ENCODE measurements at regions not wholly inside any gene's neighbourhood (a gene's known extent, or its start where the extent isn't known, plus 50 kb on each side); places are given as distances from the start of the nearest gene placed in this dataset.
"Not testable (repeated sequence)": the region's sequence is repeated elsewhere in the genome, so short reads cannot be mapped to it uniquely, and the experiment has no call there.

DNA sequence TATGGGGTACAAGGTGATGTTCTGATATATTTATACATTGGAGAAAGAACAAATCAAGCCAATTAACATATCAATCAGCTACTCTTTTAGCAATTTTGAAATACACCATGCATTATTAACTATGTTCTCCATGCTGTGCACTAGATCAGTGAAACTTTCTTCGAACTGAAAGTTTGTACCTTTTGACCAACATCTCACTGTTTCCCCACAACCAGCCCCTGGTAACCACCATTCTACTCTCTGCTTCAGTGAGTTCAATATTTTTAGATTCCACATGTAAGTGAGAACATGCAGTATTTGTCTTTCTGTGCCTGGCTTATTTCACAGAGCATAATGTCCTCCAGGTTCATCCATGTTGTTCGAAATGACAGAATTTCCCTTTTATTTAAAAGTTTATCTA lies 246.1 kb upstream of the VCX start:
- Histone ChIP-seq H3K4me3 (ENCODE audit: low read depth in 1 of 2, low read length in 2 of 2) (no peak overlapping the region), H3K27ac (ENCODE audit: low read depth, low read length) (no peak overlapping the region), H3K36me3 (ENCODE audit: control insufficient read depth in 1 of 2, insufficient read depth in 2 of 2, low read length in 2 of 2) (no peaks in the 10 kb centered on the region), H3K27me3 (ENCODE audit: control insufficient read depth in 1 of 2, insufficient read depth in 2 of 2, low read length in 2 of 2) (no peaks in the 10 kb centered on the region), H3K9ac (ENCODE audit: low read depth in 1 of 2, low read length in 2 of 2) (no peak overlapping the region), H3K4me1 (ENCODE audit: control insufficient read depth in 1 of 2, insufficient read depth in 2 of 2, low read length in 2 of 2) (no peaks in the 10 kb centered on the region), H3K9me3 (ENCODE audit: control insufficient read depth in 1 of 2, low read length in 2 of 2) (no peaks in the 10 kb centered on the region)

DNA sequence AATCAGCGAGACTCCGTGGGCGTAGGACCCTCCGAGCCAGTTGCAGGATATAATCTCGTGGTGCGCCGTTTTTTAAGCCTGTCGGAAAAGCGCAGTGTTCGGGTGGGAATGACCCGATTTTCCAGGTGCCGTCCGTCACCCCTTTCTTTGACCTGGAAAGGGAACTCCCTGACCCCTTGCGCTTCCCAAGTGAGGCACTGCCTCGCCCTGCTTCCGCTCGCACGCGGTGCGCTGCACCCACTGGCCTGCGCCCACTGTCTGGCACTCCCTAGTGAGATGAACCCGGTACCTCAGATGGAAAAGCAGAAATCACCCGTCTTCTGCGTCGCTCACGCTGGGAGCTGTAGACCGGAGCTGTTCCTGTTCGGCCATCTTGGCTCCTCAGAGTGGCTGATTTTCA lies 249.6 kb upstream of the VCX start:
- H3K27me3 ChIP-seq (ENCODE audit: control insufficient read depth in 1 of 2, insufficient read depth in 2 of 2, low read length in 2 of 2); H3K9me3 ChIP-seq (ENCODE audit: control insufficient read depth in 1 of 2, low read length in 2 of 2); H3K4me1 ChIP-seq (ENCODE audit: control insufficient read depth in 1 of 2, insufficient read depth in 2 of 2, low read length in 2 of 2); H3K36me3 ChIP-seq (ENCODE audit: control insufficient read depth in 1 of 2, insufficient read depth in 2 of 2, low read length in 2 of 2); H3K4me3 ChIP-seq (ENCODE audit: low read depth in 1 of 2, low read length in 2 of 2); H3K27ac ChIP-seq (ENCODE audit: low read depth, low read length); H3K9ac ChIP-seq (ENCODE audit: low read depth in 1 of 2, low read length in 2 of 2): not testable (repeated sequence)

DNA sequence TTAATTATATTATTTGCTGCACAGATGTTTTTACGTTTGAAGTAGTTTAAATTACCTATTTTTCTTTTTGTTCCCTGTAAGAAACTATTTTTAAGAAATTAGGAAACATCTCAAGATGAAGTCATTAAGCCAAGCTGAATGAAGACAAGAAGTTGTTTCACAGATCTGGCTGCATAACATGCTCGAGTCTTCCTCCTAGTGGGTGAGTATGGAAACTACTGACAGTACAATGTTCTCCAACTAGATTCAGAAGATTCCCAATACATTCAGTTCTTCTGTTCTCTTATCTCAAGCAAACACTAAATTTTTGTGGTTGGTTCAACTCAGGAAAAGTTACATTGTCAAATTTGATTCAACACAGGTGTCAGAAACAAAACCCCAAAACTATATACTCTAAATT lies 256.8 kb upstream of the VCX start:
- Histone ChIP-seq H3K9me3 (ENCODE audit: control insufficient read depth in 1 of 2, low read length in 2 of 2) (no peaks in the 10 kb centered on the region), H3K9ac (ENCODE audit: low read depth in 1 of 2, low read length in 2 of 2) (no peak overlapping the region), H3K4me1 (ENCODE audit: control insufficient read depth in 1 of 2, insufficient read depth in 2 of 2, low read length in 2 of 2) (no peaks in the 10 kb centered on the region), H3K27ac (ENCODE audit: low read depth, low read length) (no peak overlapping the region), H3K27me3 (ENCODE audit: control insufficient read depth in 1 of 2, insufficient read depth in 2 of 2, low read length in 2 of 2) (no peaks in the 10 kb centered on the region), H3K36me3 (ENCODE audit: control insufficient read depth in 1 of 2, insufficient read depth in 2 of 2, low read length in 2 of 2) (no peaks in the 10 kb centered on the region), H3K4me3 (ENCODE audit: low read depth in 1 of 2, low read length in 2 of 2) (no peak overlapping the region)

DNA sequence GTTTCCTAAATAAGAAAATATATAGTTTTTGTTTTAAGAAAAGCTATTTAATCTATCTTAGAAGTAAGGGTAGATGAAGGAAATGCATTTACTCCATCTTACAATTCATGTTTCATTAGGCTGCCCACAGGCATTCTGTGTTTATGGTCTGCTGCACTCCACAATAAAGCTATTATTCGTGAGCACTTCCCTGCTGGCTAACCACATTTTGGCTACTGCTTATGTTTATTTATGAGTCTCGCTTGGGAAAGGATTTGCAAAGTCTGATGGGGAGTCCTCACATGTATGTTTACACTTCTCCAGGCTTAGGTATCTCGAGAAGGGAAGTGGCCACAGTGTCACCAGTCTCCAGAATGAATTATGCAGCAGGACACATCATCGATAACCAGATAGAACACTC lies 260.8 kb upstream of the VCX start:
- H3K4me1 ChIP-seq (ENCODE audit: control insufficient read depth in 1 of 2, insufficient read depth in 2 of 2, low read length in 2 of 2) = no peaks in the 10 kb centered on the region
- no peaks in the 10 kb centered on the region for H3K36me3 ChIP-seq (ENCODE audit: control insufficient read depth in 1 of 2, insufficient read depth in 2 of 2, low read length in 2 of 2)
- H3K27me3 ChIP-seq (ENCODE audit: control insufficient read depth in 1 of 2, insufficient read depth in 2 of 2, low read length in 2 of 2) = no peaks in the 10 kb centered on the region
- no peaks in the 10 kb centered on the region for H3K9me3 ChIP-seq (ENCODE audit: control insufficient read depth in 1 of 2, low read length in 2 of 2)
- no peak overlapping the region for H3K4me3 ChIP-seq (ENCODE audit: low read depth in 1 of 2, low read length in 2 of 2)
- H3K9ac ChIP-seq (ENCODE audit: low read depth in 1 of 2, low read length in 2 of 2) = no peak overlapping the region
- H3K27ac ChIP-seq (ENCODE audit: low read depth, low read length) = no peak overlapping the region

DNA sequence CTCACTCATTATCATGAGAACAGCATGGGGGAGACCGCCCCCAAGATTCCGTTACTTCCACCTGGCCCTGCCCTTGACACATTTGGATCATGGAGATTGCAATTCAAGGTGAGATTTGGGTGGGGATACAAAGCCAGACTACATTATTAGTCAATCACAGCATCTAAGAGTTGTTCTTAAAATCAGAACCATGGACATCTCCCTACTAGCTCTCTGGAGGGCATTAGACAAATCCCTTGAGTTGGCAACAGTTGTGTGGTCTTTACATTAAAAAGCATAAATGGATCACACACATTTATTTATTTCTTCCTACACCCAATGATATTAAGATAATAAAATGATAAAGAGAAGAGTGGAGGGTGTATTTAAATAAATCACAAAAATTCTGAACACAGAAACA lies 262.8 kb upstream of the VCX start:
- Histone ChIP-seq H3K4me1 (ENCODE audit: control insufficient read depth in 1 of 2, insufficient read depth in 2 of 2, low read length in 2 of 2) (no peaks in the 10 kb centered on the region), H3K36me3 (ENCODE audit: control insufficient read depth in 1 of 2, insufficient read depth in 2 of 2, low read length in 2 of 2) (no peaks in the 10 kb centered on the region), H3K9me3 (ENCODE audit: control insufficient read depth in 1 of 2, low read length in 2 of 2) (no peaks in the 10 kb centered on the region), H3K4me3 (ENCODE audit: low read depth in 1 of 2, low read length in 2 of 2) (no peak overlapping the region), H3K27ac (ENCODE audit: low read depth, low read length) (no peak overlapping the region), H3K27me3 (ENCODE audit: control insufficient read depth in 1 of 2, insufficient read depth in 2 of 2, low read length in 2 of 2) (no peaks in the 10 kb centered on the region), H3K9ac (ENCODE audit: low read depth in 1 of 2, low read length in 2 of 2) (no peak overlapping the region)

DNA sequence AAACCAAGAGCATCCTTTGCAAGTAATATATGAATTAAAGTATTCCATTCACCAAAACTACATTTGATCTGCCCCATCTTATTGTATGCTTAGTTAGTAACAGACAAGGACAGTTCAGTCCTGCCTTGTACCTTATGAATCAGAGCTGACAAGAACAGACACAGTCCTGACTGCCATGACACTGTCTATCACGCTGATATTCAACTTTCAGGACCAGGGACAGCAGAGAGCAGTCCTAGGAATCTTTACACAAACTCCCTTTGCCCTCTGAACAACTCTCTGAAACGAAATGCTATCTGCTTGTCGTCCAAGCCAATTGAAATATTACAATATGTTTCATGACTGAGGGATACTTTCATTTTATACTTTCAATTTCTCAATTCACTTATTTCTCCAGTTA lies 268.6 kb upstream of the VCX start:
- Histone ChIP-seq H3K9me3 (ENCODE audit: control insufficient read depth in 1 of 2, low read length in 2 of 2) (no peaks in the 10 kb centered on the region), H3K4me1 (ENCODE audit: control insufficient read depth in 1 of 2, insufficient read depth in 2 of 2, low read length in 2 of 2) (no peaks in the 10 kb centered on the region), H3K27me3 (ENCODE audit: control insufficient read depth in 1 of 2, insufficient read depth in 2 of 2, low read length in 2 of 2) (no peaks in the 10 kb centered on the region), H3K4me3 (ENCODE audit: low read depth in 1 of 2, low read length in 2 of 2) (no peak overlapping the region), H3K27ac (ENCODE audit: low read depth, low read length) (no peak overlapping the region), H3K9ac (ENCODE audit: low read depth in 1 of 2, low read length in 2 of 2) (no peak overlapping the region), H3K36me3 (ENCODE audit: control insufficient read depth in 1 of 2, insufficient read depth in 2 of 2, low read length in 2 of 2) (no peaks in the 10 kb centered on the region)

DNA sequence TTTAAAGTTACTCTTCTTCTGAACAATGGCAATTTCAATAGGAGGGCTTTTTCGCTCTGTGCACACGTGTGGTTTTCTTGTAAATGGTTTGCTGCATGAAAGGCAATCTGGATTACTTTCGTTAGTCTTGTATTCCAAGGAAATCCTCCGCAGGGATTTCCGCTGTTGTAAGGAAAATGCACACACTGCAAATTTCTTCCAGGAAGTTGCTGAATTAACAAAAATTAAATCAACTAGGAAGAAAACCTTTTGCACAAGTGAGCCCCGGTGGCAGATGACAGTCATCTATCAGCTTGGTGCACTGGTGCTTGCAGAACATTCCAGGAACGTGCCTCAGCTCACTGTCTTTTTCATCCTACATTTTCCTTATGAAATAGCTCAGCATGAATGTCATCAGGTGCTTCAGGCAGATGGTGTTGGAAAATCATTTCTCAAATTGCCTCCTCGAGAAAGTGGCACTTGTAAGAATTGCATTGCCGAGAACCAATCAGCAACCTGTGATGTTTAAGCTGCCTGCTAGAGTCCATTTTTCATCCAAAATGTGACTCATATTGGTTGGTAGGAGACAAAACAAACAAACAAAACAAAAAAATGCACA lies 272.4 kb upstream of the VCX start:
- Histone ChIP-seq H3K27ac (ENCODE audit: low read depth, low read length) (no peak overlapping the region), H3K4me1 (ENCODE audit: control insufficient read depth in 1 of 2, insufficient read depth in 2 of 2, low read length in 2 of 2) (no peaks in the 10 kb centered on the region), H3K9ac (ENCODE audit: low read depth in 1 of 2, low read length in 2 of 2) (no peak overlapping the region)

DNA sequence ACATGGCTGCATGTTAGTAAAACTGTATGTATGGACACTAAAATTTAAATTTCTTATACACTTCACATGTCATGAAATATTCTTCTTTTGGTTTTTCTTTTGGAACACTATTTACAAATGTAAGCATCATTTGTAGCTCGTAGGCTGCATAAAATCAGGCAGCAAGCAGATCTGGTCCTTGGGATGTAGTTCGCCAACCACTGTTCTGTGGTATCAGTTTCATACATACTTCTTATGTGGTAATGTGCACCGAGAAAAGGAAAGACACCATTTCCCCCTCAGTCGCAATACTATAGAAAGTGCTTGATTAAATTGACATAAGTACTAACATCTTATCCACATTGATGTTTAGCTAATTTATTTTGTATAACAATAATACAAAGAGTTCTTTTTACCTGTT lies 274.4 kb upstream of the VCX start:
- Histone ChIP-seq H3K9me3 (ENCODE audit: control insufficient read depth in 1 of 2, low read length in 2 of 2) (no peaks in the 10 kb centered on the region), H3K27ac (ENCODE audit: low read depth, low read length) (no peak overlapping the region), H3K36me3 (ENCODE audit: control insufficient read depth in 1 of 2, insufficient read depth in 2 of 2, low read length in 2 of 2) (no peaks in the 10 kb centered on the region), H3K4me3 (ENCODE audit: low read depth in 1 of 2, low read length in 2 of 2) (no peak overlapping the region), H3K9ac (ENCODE audit: low read depth in 1 of 2, low read length in 2 of 2) (no peak overlapping the region), H3K27me3 (ENCODE audit: control insufficient read depth in 1 of 2, insufficient read depth in 2 of 2, low read length in 2 of 2) (no peaks in the 10 kb centered on the region), H3K4me1 (ENCODE audit: control insufficient read depth in 1 of 2, insufficient read depth in 2 of 2, low read length in 2 of 2) (no peaks in the 10 kb centered on the region)

More for the DNA sequence above, 272.4 kb upstream of the VCX start:
- Histone ChIP-seq H3K36me3 (ENCODE audit: control insufficient read depth in 1 of 2, insufficient read depth in 2 of 2, low read length in 2 of 2) (no peaks in the 10 kb centered on the region), H3K27me3 (ENCODE audit: control insufficient read depth in 1 of 2, insufficient read depth in 2 of 2, low read length in 2 of 2) (no peaks in the 10 kb centered on the region), H3K4me3 (ENCODE audit: low read depth in 1 of 2, low read length in 2 of 2) (no peak overlapping the region), H3K9me3 (ENCODE audit: control insufficient read depth in 1 of 2, low read length in 2 of 2) (no peaks in the 10 kb centered on the region)

DNA sequence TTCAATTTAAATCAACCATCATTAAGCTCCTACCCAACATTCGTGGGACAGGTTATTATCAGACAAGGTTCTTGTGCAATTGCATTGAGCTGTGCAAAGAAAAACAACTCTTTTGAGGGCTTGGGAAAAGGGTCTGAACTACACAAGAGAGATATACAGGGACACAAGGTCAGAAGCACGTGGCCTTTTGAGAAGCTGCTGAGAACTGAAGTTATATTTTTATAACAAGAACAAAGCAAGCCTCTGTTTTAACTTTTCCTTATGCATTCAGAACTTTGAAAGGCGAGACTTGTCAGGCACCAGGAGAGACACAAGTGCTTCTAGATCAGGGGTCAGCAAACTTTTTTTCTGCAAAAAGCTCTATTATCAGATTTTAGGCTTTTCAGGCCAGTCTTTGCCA lies 274.8 kb upstream of the VCX start:
- H3K27ac ChIP-seq (ENCODE audit: low read depth, low read length) = no peak overlapping the region
- no peaks in the 10 kb centered on the region for H3K27me3 ChIP-seq (ENCODE audit: control insufficient read depth in 1 of 2, insufficient read depth in 2 of 2, low read length in 2 of 2)
- no peaks in the 10 kb centered on the region for H3K4me1 ChIP-seq (ENCODE audit: control insufficient read depth in 1 of 2, insufficient read depth in 2 of 2, low read length in 2 of 2)
- no peaks in the 10 kb centered on the region for H3K36me3 ChIP-seq (ENCODE audit: control insufficient read depth in 1 of 2, insufficient read depth in 2 of 2, low read length in 2 of 2)
- H3K9me3 ChIP-seq (ENCODE audit: control insufficient read depth in 1 of 2, low read length in 2 of 2) = no peaks in the 10 kb centered on the region
- no peak overlapping the region for H3K4me3 ChIP-seq (ENCODE audit: low read depth in 1 of 2, low read length in 2 of 2)
- no peak overlapping the region for H3K9ac ChIP-seq (ENCODE audit: low read depth in 1 of 2, low read length in 2 of 2)

DNA sequence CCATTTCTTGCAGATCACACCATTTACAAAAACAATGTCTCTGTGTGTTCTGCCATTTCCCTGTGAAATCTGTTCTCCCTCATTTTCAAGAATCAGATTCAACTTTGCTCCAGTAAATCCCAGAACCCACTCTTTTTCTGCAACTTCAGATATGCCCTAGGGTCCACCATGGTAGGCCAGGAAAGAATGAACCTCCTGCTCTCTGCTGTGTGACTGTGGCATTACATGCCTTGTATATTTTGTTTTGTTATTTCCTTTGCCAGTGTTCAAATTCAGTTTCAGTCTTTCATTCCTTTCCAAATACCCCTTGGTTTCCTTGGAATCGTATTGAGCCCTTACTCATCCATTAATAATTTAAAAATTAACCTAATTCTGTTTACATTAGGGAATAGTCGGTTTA lies 290.2 kb upstream of the VCX start:
- Histone ChIP-seq H3K9me3 (ENCODE audit: control insufficient read depth in 1 of 2, low read length in 2 of 2) (no peaks in the 10 kb centered on the region), H3K9ac (ENCODE audit: low read depth in 1 of 2, low read length in 2 of 2) (no peak overlapping the region), H3K4me3 (ENCODE audit: low read depth in 1 of 2, low read length in 2 of 2) (no peak overlapping the region), H3K4me1 (ENCODE audit: control insufficient read depth in 1 of 2, insufficient read depth in 2 of 2, low read length in 2 of 2) (no peaks in the 10 kb centered on the region), H3K27ac (ENCODE audit: low read depth, low read length) (no peak overlapping the region), H3K27me3 (ENCODE audit: control insufficient read depth in 1 of 2, insufficient read depth in 2 of 2, low read length in 2 of 2) (no peaks in the 10 kb centered on the region), H3K36me3 (ENCODE audit: control insufficient read depth in 1 of 2, insufficient read depth in 2 of 2, low read length in 2 of 2) (no peaks in the 10 kb centered on the region)

DNA sequence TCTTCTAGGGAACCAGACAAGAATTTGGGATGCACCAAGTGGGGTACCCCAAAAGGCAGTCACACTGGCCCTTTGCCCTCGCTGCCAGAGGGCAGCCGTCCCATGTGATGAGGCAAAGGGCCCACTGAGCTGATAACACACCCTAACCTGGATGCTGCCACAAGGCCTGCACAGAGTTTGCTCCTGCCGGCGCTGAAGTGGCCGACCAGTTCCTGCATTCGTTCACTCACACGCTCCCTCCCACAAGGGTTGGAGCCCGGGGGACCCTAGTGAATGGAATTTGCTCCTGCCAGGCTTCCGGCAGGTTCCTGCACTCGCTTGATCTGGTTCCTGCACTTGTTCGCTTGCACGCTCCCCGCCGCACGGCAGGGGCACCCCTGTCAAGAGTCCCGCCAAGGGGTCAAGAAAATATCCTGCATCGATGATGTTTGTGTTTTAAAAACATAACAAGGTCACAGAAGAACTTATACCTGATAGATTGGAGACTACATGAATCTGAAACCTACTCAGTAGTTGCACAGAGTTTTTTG lies 296.4 kb upstream of the VCX start:
- no peak overlapping the region for H3K27ac ChIP-seq (ENCODE audit: low read depth, low read length)
- H3K4me1 ChIP-seq (ENCODE audit: control insufficient read depth in 1 of 2, insufficient read depth in 2 of 2, low read length in 2 of 2) = no peaks in the 10 kb centered on the region
- H3K27me3 ChIP-seq (ENCODE audit: control insufficient read depth in 1 of 2, insufficient read depth in 2 of 2, low read length in 2 of 2) = no peaks in the 10 kb centered on the region
- H3K9me3 ChIP-seq (ENCODE audit: control insufficient read depth in 1 of 2, low read length in 2 of 2) = no peaks in the 10 kb centered on the region
- H3K4me3 ChIP-seq (ENCODE audit: low read depth in 1 of 2, low read length in 2 of 2) = no peak overlapping the region
- H3K9ac ChIP-seq (ENCODE audit: low read depth in 1 of 2, low read length in 2 of 2) = no peak overlapping the region
- H3K36me3 ChIP-seq (ENCODE audit: control insufficient read depth in 1 of 2, insufficient read depth in 2 of 2, low read length in 2 of 2) = no peaks in the 10 kb centered on the region

Data from duodenal mucosa (tissue), 2 donors.